Liver (tissue), 3 donors: ENCODE measurements at regions not wholly inside any gene's neighbourhood (a gene's known extent, or its start where the extent isn't known, plus 50 kb on each side); places are given as distances from the start of the nearest gene placed in this dataset.

Source experiments
- FOXA1 ChIP-seq: IDR thresholded peaks from 2 replicates; pipeline ENCODE4 v1.6.1; 2016; ENCODE audit warnings: antibody characterized with exemption
- GABPA ChIP-seq, 2 donors: IDR thresholded peaks in 1 of 2; conservative IDR thresholded peaks in 1 of 2; 2 replicates each; pipeline ENCODE4 v1.6.1; 2016; ENCODE audit warnings: antibody characterized with exemption in 2 of 2, mild to moderate bottlenecking in 1 of 2, moderate library complexity in 1 of 2
- JUND ChIP-seq, 2 donors: IDR thresholded peaks; 2 replicates each; pipeline ENCODE4 v1.6.1; 2016; ENCODE audit warnings: antibody characterized with exemption in 2 of 2
- RAD21 ChIP-seq, 2 donors: IDR thresholded peaks; 2 replicates each; pipeline ENCODE4 v1.6.1; 2016; ENCODE audit warnings: antibody characterized with exemption in 2 of 2, mild to moderate bottlenecking in 2 of 2
- RXRA ChIP-seq, 2 donors: IDR thresholded peaks; 2 replicates each; pipeline ENCODE4 v1.6.1; 2017 to 2018; ENCODE audit warnings: antibody characterized with exemption in 2 of 2, mild to moderate bottlenecking in 1 of 2
- SP1 ChIP-seq: IDR thresholded peaks from 2 replicates; pipeline ENCODE4 v1.6.1; 2018; ENCODE audit warnings: antibody characterized with exemption, mild to moderate bottlenecking
- TAF1 ChIP-seq: conservative IDR thresholded peaks from 2 replicates; pipeline ENCODE4 v1.6.1; 2016; ENCODE audit warnings: antibody characterized with exemption, mild to moderate bottlenecking
- YY1 ChIP-seq: IDR thresholded peaks from 2 replicates; pipeline ENCODE4 v1.6.1; 2016; ENCODE audit warnings: antibody characterized with exemption, mild to moderate bottlenecking
- TF ChIP-seq, protein P1 (sequence below): fragments of 150-350 bp; IDR thresholded peaks from 2 replicates; pipeline ENCODE4 v1.5.1; 2017; ENCODE audit warnings: improper control_type of control experiment, low read depth, low read length; ENCODE audit not compliant: missing input control
- TF ChIP-seq, protein P2 (sequence below): IDR thresholded peaks from 2 replicates; pipeline ENCODE4 v1.6.1; 2016; ENCODE audit warnings: antibody characterized with exemption, mild to moderate bottlenecking
- TF ChIP-seq, protein P3 (sequence below): IDR thresholded peaks from 2 replicates; pipeline ENCODE4 v1.6.1; 2016; ENCODE audit warnings: antibody characterized with exemption
- TF ChIP-seq, protein P4 (sequence below): IDR thresholded peaks from 2 replicates; pipeline ENCODE4 v1.6.1; 2016; ENCODE audit warnings: antibody characterized with exemption
- donor health status: healthy.
- donor health status: healthy.

DNA sequence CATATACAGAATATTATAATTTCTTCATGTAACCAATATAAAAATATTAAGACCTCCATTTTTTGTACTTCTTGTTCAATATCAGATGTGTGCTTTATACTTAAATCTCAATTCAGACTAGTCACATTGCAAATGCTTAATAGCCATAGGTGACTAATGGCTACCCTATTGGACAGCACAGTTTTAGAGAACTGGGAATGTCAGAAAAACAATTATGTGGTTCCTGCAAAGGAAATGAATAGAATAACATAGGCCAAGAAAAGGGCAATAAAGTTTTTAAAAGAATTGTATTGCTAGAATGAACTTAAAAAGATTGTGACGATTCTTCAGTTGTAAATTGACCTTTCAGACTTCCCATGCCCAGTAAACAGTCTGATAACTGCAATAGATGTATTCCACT, 843.0 kb downstream of the METTL15 start:
- TF ChIP-seq, protein P1, sequence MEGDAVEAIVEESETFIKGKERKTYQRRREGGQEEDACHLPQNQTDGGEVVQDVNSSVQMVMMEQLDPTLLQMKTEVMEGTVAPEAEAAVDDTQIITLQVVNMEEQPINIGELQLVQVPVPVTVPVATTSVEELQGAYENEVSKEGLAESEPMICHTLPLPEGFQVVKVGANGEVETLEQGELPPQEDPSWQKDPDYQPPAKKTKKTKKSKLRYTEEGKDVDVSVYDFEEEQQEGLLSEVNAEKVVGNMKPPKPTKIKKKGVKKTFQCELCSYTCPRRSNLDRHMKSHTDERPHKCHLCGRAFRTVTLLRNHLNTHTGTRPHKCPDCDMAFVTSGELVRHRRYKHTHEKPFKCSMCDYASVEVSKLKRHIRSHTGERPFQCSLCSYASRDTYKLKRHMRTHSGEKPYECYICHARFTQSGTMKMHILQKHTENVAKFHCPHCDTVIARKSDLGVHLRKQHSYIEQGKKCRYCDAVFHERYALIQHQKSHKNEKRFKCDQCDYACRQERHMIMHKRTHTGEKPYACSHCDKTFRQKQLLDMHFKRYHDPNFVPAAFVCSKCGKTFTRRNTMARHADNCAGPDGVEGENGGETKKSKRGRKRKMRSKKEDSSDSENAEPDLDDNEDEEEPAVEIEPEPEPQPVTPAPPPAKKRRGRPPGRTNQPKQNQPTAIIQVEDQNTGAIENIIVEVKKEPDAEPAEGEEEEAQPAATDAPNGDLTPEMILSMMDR = no peak
- TF ChIP-seq, protein P2, sequence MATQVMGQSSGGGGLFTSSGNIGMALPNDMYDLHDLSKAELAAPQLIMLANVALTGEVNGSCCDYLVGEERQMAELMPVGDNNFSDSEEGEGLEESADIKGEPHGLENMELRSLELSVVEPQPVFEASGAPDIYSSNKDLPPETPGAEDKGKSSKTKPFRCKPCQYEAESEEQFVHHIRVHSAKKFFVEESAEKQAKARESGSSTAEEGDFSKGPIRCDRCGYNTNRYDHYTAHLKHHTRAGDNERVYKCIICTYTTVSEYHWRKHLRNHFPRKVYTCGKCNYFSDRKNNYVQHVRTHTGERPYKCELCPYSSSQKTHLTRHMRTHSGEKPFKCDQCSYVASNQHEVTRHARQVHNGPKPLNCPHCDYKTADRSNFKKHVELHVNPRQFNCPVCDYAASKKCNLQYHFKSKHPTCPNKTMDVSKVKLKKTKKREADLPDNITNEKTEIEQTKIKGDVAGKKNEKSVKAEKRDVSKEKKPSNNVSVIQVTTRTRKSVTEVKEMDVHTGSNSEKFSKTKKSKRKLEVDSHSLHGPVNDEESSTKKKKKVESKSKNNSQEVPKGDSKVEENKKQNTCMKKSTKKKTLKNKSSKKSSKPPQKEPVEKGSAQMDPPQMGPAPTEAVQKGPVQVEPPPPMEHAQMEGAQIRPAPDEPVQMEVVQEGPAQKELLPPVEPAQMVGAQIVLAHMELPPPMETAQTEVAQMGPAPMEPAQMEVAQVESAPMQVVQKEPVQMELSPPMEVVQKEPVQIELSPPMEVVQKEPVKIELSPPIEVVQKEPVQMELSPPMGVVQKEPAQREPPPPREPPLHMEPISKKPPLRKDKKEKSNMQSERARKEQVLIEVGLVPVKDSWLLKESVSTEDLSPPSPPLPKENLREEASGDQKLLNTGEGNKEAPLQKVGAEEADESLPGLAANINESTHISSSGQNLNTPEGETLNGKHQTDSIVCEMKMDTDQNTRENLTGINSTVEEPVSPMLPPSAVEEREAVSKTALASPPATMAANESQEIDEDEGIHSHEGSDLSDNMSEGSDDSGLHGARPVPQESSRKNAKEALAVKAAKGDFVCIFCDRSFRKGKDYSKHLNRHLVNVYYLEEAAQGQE = no peak
- TF ChIP-seq JUND (IDR thresholded peaks at IDR 0.05) = no peak
- no peak for TF ChIP-seq TAF1
- TF ChIP-seq, protein P3, sequence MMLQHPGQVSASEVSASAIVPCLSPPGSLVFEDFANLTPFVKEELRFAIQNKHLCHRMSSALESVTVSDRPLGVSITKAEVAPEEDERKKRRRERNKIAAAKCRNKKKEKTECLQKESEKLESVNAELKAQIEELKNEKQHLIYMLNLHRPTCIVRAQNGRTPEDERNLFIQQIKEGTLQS = no peak
- no peak for TF ChIP-seq RAD21 (IDR thresholded peaks at IDR 0.05)
- no peak for TF ChIP-seq SP1
- TF ChIP-seq, protein P4, sequence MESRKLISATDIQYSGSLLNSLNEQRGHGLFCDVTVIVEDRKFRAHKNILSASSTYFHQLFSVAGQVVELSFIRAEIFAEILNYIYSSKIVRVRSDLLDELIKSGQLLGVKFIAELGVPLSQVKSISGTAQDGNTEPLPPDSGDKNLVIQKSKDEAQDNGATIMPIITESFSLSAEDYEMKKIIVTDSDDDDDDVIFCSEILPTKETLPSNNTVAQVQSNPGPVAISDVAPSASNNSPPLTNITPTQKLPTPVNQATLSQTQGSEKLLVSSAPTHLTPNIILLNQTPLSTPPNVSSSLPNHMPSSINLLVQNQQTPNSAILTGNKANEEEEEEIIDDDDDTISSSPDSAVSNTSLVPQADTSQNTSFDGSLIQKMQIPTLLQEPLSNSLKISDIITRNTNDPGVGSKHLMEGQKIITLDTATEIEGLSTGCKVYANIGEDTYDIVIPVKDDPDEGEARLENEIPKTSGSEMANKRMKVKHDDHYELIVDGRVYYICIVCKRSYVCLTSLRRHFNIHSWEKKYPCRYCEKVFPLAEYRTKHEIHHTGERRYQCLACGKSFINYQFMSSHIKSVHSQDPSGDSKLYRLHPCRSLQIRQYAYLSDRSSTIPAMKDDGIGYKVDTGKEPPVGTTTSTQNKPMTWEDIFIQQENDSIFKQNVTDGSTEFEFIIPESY = no peak
- TF ChIP-seq FOXA1 = no peak
- TF ChIP-seq GABPA (IDR thresholded peaks at IDR 0.05 in 1 of 2, conservative IDR thresholded peaks at IDR 0.05 in 1 of 2) = no peak
- no peak for TF ChIP-seq RXRA (IDR thresholded peaks at IDR 0.05)
- no peak for TF ChIP-seq YY1
